ENCODE measurements at regions not wholly inside any gene's neighbourhood (a gene's known extent, or its start where the extent isn't known, plus 50 kb on each side); places are given as distances from the start of the nearest gene placed in this dataset.
"Not testable (repeated sequence)": the region's sequence is repeated elsewhere in the genome, so short reads cannot be mapped to it uniquely, and the experiment has no call there.

GRCh38 chr13:64234255-64234654 is 2818.6 kb upstream of the PCDH20 start:
- no peak for DNase-seq

- DNase-seq: no peak
These were observed 2807.4 kb upstream of the PCDH20 start for GRCh38 chr13:64223016-64223415.

GRCh38 chr13:64206430-64207225 is 2791.0 kb upstream of the PCDH20 start:
- DNase-seq: no peak

GRCh38 chr13:64202517-64202916 is 2786.9 kb upstream of the PCDH20 start:
- no peak for DNase-seq

GRCh38 chr13:64197232-64197631 is 2781.6 kb upstream of the PCDH20 start:
- DNase-seq: no peak

GRCh38 chr13:64186503-64187250 is 2771.0 kb upstream of the PCDH20 start:
- no peak for DNase-seq

- no peak for DNase-seq
These were observed 2770.4 kb upstream of the PCDH20 start for GRCh38 chr13:64186071-64186470.

GRCh38 chr13:64180756-64181155 is 2765.1 kb upstream of the PCDH20 start:
- DNase-seq: no peak

GRCh38 chr13:64165826-64166225 is 2750.2 kb upstream of the PCDH20 start:
- no peak for DNase-seq

- no peak for DNase-seq
These were observed 2748.8 kb upstream of the PCDH20 start for GRCh38 chr13:64164435-64164834.

- no peak for DNase-seq
These were observed 2744.8 kb upstream of the PCDH20 start for GRCh38 chr13:64160479-64160878.

- DNase-seq: no peak
These were observed 2743.3 kb upstream of the PCDH20 start for GRCh38 chr13:64158908-64159307.

GRCh38 chr13:64154514-64154913 is 2738.9 kb upstream of the PCDH20 start:
- DNase-seq: no peak

GRCh38 chr13:64130600-64130999 is 2715.0 kb upstream of the PCDH20 start:
- no peak for DNase-seq

- DNase-seq: no peak
These were observed 2714.5 kb upstream of the PCDH20 start for GRCh38 chr13:64130171-64130570.

GRCh38 chr13:64127856-64128255 is 2712.2 kb upstream of the PCDH20 start:
- no peak for DNase-seq

GRCh38 chr13:64127192-64127591 is 2711.5 kb upstream of the PCDH20 start:
- no peak for DNase-seq

- DNase-seq: not testable (repeated sequence)
These were observed 2705.5 kb upstream of the PCDH20 start for GRCh38 chr13:64121023-64121709.

- no peak for DNase-seq
These were observed 2684.3 kb upstream of the PCDH20 start for GRCh38 chr13:64099994-64100393.

GRCh38 chr13:64090311-64090710 is 2674.7 kb upstream of the PCDH20 start:
- no peak for DNase-seq

GRCh38 chr13:64088491-64088890 is 2672.8 kb upstream of the PCDH20 start:
- no peak for DNase-seq

- no peak for DNase-seq
These were observed 2672.0 kb upstream of the PCDH20 start for GRCh38 chr13:64087624-64088023.

- DNase-seq: no peak
These were observed 2668.2 kb upstream of the PCDH20 start for GRCh38 chr13:64083811-64084210.

GRCh38 chr13:64083396-64083795 is 2667.7 kb upstream of the PCDH20 start:
- DNase-seq: no peak
